Neural cell (in vitro differentiated cells): ENCODE measurements at regions not wholly inside any gene's neighbourhood (a gene's known extent, or its start where the extent isn't known, plus 50 kb on each side); places are given as distances from the start of the nearest gene placed in this dataset.

Source experiments
- EP300 ChIP-seq: fragments of 450-650 bp; conservative IDR thresholded peaks from 2 replicates; pipeline ENCODE4 v1.6.1; 2014; ENCODE audit warnings: antibody characterized with exemption, mild to moderate bottlenecking, moderate library complexity; ENCODE audit not compliant: poor library complexity, severe bottlenecking
- EZH2 ChIP-seq: fragments of 200-600, 300-800 bp; shearing (Covaris generic), sonication (generic); IDR thresholded peaks from 2 replicates; pipeline ENCODE4 v1.6.1; 2014; ENCODE audit warnings: antibody characterized with exemption, low read length, borderline replicate concordance, mild to moderate bottlenecking; ENCODE audit not compliant: insufficient read depth, poor library complexity, severe bottlenecking
- POLR2AphosphoS5 ChIP-seq: IDR thresholded peaks from 2 replicates; pipeline ENCODE4 v1.6.1; 2012
- RAD21 ChIP-seq: fragments of 450-650 bp; conservative IDR thresholded peaks from 2 replicates; pipeline ENCODE4 v1.6.1; 2014; ENCODE audit warnings: antibody characterized with exemption, mild to moderate bottlenecking, moderate library complexity
- TAF1 ChIP-seq: IDR thresholded peaks from 2 replicates; pipeline ENCODE4 v1.6.1; 2012; ENCODE audit warnings: low read depth
- TF ChIP-seq, protein P1 (sequence below): fragments of 450-650 bp; IDR thresholded peaks from 2 replicates; pipeline ENCODE4 v1.5.1; 2014; ENCODE audit warnings: antibody characterized with exemption, mild to moderate bottlenecking, moderate library complexity; ENCODE audit not compliant: poor library complexity, severe bottlenecking
- TF ChIP-seq, protein P2 (sequence below): IDR thresholded peaks from 2 replicates; pipeline ENCODE4 v1.6.1; 2012; ENCODE audit warnings: borderline replicate concordance

DNA sequence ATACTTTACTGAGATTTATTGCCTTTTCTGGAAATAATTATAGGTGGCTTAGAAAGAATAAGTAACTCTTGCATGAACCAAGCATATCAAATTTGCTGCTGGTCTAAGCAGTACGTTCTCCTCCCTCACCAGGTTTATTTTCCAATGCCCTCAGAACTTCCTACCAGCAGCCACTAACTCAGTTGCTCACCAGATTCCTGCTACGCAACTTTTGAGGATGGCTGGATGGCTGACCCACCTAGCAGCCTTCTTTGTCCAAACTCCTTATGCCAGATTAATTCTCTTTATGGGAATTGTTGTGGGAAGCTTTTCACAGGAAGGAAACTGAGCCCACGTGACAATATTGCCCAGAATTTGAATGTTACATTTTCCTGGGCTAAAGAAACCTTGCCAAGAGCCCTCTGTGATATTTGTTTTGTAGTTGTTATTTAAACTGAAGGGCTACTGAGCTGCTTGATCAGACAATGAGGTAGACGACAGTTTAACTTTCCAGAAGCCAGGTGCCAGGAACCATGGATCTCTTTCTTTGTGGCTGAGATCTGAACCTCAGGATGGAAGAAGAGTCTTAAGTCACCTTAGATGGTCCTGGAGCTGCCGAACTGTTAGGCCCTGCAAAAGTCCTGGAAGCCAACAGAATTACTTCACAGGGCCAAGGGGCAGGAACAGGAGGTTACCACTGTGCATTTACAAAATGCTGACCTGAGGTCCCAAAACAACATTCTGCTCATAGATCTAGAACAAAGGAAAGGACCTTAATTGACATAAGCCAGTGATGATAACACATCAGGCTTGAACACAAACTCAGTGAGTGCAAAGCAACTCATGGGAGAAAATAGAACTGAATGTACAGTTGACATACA lies 85.5 kb upstream of the ATP1A1 start:
- no peak for TF ChIP-seq EZH2
- no peak for TF ChIP-seq EP300
- TF ChIP-seq, protein P1, sequence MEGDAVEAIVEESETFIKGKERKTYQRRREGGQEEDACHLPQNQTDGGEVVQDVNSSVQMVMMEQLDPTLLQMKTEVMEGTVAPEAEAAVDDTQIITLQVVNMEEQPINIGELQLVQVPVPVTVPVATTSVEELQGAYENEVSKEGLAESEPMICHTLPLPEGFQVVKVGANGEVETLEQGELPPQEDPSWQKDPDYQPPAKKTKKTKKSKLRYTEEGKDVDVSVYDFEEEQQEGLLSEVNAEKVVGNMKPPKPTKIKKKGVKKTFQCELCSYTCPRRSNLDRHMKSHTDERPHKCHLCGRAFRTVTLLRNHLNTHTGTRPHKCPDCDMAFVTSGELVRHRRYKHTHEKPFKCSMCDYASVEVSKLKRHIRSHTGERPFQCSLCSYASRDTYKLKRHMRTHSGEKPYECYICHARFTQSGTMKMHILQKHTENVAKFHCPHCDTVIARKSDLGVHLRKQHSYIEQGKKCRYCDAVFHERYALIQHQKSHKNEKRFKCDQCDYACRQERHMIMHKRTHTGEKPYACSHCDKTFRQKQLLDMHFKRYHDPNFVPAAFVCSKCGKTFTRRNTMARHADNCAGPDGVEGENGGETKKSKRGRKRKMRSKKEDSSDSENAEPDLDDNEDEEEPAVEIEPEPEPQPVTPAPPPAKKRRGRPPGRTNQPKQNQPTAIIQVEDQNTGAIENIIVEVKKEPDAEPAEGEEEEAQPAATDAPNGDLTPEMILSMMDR = no peak
- TF ChIP-seq TAF1 = no peak
- TF ChIP-seq POLR2AphosphoS5 = no peak
- TF ChIP-seq, protein P2, sequence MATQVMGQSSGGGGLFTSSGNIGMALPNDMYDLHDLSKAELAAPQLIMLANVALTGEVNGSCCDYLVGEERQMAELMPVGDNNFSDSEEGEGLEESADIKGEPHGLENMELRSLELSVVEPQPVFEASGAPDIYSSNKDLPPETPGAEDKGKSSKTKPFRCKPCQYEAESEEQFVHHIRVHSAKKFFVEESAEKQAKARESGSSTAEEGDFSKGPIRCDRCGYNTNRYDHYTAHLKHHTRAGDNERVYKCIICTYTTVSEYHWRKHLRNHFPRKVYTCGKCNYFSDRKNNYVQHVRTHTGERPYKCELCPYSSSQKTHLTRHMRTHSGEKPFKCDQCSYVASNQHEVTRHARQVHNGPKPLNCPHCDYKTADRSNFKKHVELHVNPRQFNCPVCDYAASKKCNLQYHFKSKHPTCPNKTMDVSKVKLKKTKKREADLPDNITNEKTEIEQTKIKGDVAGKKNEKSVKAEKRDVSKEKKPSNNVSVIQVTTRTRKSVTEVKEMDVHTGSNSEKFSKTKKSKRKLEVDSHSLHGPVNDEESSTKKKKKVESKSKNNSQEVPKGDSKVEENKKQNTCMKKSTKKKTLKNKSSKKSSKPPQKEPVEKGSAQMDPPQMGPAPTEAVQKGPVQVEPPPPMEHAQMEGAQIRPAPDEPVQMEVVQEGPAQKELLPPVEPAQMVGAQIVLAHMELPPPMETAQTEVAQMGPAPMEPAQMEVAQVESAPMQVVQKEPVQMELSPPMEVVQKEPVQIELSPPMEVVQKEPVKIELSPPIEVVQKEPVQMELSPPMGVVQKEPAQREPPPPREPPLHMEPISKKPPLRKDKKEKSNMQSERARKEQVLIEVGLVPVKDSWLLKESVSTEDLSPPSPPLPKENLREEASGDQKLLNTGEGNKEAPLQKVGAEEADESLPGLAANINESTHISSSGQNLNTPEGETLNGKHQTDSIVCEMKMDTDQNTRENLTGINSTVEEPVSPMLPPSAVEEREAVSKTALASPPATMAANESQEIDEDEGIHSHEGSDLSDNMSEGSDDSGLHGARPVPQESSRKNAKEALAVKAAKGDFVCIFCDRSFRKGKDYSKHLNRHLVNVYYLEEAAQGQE = no peak
- TF ChIP-seq RAD21 = no peak
